GM04503 (cell line): ENCODE measurements at regions not wholly inside any gene's neighbourhood (a gene's known extent, or its start where the extent isn't known, plus 50 kb on each side); places are given as distances from the start of the nearest gene placed in this dataset.

ENCODE experiments used
- DNase-seq: peaks from one replicate; pipeline ENCODE4 v3.0.0-alpha.2; 2012; ENCODE audit warnings: low read depth

- no peak for DNase-seq
Observed at GRCh38 chr6:4327841-4328240, 192.5 kb upstream of the ECI2 start.

DNA sequence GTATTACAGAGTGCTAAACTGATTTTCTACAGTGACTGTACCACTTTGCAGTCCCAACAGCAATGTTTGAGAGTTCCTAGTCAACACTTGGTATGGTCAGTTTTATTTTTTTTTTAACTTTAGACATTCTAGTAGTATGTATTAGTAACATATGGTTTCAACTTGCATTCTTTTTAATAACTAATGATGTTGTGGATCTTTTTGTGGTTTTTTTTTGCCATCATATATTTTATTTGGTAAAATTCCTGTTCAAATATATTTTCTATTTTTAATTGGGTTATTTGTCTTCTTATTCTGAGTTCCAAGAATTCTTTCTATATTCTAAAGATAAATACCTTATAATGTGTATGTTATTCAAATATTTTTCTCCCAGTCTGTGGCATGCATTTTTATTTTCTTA, 189.4 kb upstream of the ECI2 start:
- DNase-seq, result no peak

DNA sequence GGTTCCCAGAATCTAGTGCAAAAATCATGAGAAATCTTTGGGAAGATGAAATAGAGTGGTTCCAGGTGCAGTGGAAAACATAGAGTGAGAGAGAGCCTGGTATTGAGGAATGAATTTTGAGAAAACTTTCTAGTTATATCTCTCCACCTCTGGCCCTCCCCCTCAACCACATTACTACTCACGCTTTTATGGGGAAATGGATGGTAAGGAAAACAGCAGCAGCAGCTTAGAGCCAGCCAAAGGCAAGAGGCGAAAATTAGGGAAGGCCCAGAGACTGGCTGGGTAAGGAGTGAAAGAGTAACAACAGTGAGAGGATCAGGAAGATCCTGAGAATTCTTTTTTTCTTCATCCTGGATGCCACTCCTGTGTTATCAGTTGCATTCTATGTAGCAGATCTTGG, 187.9 kb upstream of the ECI2 start:
- no peak for DNase-seq

GRCh38 chr6:4322846-4323309, 187.5 kb upstream of the ECI2 start:
- no peak for DNase-seq

DNA sequence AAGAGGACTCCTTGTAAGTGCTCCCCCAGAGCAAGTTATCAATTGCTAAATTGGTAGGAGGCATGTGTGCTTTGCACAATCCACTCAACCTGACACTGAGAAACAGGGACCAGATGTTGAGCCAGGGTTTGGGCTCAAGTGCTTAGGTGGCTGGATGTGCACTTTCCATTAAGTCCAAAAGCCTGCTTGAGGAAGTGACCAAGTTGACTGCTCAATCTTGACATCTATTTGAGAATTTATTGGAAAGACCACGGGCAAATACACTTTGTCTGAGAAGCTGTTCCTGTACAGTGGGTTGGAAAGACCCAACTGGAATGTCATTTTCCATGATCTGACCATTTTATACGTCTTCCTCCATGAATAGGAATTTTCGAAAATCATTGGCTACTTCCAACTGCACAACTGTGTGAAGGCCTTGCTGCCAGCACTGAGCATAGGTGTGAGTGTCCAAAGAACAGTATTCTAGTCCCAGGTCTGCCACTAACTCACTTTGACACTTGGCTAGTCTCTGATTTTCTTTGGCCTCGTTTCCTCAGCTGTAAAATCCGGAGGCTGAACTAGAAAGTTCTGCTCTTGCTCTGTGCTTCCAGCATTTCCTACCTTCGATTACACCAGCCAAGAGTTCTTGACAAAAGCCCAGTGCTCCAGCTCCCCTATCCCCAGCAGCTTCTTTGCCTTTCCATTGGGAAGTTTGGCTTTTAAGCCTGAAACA, 186.9 kb upstream of the ECI2 start:
- DNase-seq, result no peak

- DNase-seq, result peak; percentile 96
Observed at GRCh38 chr6:4320860-4321259, 185.5 kb upstream of the ECI2 start.

GRCh38 chr6:4319981-4320683, 184.8 kb upstream of the ECI2 start:
- no peak for DNase-seq

GRCh38 chr6:4318321-4318720, 182.9 kb upstream of the ECI2 start:
- DNase-seq, result no peak

DNA sequence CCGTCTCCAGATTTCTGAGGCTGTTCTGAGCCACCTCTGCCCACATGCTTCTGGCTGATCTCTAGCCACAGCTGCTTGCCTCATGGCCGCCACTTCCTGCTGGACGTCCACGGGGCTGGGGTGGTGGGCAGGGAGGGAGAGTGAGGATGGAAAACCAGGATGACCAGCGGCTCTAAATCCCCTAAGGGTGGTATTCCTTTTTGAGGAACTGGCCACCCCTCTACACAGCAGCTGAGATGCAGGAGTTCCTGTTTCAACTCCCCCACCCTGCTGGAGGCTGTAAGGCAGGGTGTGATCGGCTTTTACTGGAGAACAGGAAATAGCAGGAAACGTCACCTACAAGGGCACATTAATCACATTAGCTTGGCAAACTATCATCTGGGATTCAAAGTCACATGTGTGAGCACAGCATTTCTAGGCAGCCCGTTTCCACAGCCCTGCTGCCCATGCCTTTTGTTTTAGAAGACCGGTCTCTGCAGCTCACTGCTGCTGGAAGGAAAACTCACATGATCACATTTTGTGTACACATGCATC, 181.6 kb upstream of the ECI2 start:
- peak; percentile 78 for DNase-seq

DNA sequence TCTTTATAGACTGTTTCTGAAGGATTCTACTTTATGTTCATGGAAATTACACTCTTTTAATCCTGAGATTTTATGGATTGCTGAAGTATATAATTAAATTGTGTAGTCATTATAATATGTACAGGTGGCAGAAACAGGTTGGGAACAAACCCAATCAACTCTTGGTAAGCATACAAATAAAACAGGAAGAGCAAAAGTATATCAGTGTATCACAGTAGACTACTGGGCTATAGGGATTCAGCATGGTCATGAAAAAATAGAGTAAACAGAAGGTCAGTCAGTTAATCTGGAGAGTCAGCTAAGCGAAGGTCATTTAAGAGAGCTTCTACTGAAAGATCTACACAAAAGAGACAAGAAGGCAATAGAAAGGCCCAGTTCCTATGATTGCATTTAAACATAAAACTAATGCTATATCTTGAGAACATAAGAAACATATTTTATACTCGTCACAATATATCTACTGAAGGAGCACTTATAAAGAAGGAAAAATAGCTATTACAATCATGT, 178.9 kb upstream of the ECI2 start:
- DNase-seq, result no peak

DNA sequence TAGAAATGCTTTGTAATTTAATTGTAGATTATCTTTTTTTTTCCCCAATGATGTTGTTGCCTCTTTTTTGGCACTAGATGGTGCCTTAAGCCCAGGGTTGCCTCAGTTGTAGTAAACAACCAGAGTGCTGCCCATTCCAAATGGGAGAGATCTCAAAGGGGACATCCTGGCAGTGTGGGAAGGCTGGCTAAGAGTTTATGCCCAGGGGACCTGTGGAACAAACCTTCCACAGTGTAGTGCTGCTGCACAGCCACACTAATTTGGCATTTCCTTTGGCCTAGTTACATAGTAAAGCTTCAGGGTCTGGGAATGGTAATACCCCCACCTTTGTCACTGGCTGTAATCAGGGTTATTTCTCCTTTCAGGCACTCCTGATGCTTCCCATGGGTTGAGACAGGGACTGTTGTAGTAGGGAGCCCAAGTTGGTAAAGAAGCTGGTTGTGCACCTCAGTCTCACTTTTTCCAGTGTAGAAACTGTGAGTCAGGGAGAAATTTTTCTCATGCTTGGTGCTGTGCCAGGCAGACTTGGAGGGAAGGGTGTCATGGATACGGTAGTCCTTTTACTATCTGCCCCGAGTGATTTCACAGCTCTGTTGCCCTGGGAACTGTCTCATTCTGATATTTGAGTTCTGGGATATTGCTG, 177.8 kb upstream of the ECI2 start:
- DNase-seq, result peak; percentile 94

GRCh38 chr6:4311976-4312860, 176.8 kb upstream of the ECI2 start:
- DNase-seq, result no peak

GRCh38 chr6:4309540-4309939, 174.2 kb upstream of the ECI2 start:
- no peak for DNase-seq

DNA sequence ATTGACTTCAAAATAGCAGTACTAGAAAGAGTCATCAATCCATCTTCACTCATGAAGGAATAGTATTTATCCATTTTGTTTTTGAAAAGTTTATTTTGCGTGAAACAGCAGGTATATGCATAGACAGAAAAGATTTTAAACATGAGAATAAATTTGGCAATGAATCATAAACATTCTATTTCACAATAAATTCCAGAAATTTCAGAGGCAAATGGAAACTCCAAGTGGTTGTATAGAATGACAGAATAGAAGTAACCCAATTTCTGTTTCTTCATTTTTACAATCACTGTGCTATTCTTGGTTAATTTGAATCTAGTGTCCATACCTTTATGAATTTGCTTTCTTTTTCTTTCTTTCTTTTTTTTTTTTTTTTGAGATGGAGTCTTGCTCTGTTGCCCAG, 173.0 kb upstream of the ECI2 start:
- no peak for DNase-seq

- DNase-seq, result no peak
Observed at GRCh38 chr6:4304927-4305455, 169.6 kb upstream of the ECI2 start.

DNA sequence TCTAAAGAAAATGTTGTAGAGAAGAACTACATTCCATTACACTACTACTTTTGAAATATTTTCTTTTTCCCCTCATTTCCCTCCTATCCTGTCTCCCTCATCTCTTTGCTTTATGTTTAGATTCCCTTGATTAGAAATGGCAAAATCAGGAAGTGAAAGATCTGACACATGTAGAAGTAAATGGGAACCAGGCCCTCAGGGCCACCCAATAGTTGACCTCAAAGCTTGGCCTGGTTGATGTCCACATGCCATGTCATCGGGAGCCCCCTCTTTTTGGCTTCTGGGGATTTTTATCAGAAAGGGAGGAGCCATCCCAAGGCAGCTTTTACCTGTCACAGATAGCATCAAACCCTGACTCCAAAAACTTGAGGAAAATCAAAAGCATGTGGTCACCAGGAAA, 168.3 kb upstream of the ECI2 start:
- DNase-seq, result no peak

DNA sequence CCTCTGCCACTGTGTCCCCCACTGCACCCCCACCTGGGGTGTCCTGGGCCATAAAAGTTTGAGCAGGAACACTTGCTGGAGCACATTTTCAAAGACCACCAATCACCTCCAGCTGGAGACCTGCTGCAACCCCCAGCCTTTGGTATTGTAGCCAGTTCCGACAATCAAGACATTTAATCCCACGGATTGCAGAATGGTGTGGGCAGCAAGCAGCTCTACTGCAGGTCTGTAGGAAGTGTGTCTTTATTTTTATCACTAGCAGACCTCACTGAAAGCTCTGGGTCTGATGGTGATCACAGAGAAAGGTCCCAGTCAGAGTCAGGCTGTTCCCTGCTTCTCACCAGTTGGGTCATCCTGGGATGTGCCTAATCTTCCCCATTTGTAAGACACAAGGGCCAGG, 167.1 kb upstream of the ECI2 start:
- DNase-seq, result no peak

DNA sequence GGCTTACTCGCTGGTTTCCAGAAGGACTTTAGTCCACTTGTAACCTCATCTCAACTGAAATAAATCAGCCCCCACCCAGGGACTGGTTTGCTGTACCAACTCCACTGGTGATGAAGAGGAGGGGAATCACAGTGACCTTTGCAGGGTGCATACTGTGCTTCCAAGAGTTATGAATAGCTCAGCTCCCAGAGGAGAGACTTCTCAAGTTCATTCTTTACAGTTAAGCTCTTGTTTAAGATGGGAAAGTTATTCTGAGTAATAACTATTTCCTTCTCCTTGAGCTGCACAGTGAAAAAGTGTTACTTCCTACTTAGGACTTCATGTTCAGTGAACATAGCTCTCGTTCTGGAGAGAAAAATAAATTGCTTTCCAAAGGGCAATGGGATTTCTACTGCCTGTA, 166.5 kb upstream of the ECI2 start:
- DNase-seq, result no peak

DNA sequence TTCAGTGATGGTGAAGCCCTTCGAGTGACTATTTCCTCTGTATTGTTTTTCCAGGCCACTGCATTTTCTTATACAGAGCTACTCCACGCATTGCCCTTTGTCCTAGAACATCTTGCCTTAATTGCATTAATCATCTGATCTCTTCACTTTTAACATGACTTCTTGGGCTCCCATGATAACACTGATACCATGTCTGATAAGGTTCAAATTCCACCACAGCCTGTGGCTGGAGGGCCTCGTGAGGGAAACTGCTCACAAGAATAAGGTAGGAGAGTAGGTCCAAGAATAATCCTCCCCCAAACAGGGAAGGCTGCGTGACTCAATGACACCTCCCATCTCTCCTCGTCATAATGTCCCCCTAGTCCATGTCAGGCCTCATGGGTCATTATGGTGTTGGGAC, 165.5 kb upstream of the ECI2 start:
- no peak for DNase-seq

DNA sequence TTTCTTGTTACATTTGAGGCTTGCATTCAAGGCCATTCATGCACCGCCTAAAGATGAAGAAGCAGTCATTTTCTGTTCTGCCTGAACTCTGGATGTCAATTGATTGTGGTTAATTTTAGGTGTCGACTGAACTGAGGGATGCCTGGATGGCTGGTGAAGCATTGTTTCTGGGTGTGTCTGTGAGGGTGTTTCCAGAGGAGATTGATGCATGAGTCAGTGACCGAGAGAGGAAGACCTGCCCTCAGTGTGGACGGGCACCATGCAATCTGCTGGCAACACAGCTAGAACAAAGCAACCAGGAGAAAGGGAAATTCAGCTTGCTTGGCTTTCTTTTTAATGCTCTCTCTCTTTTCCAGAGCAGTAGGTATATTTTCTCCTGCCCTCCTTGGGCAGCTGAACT, 164.1 kb upstream of the ECI2 start:
- no peak for DNase-seq

- no peak for DNase-seq
Observed at GRCh38 chr6:4297348-4297747, 162.0 kb upstream of the ECI2 start.

- no peak for DNase-seq
Observed at GRCh38 chr6:4296552-4296951, 161.2 kb upstream of the ECI2 start.
